GM21367 (cell line): ENCODE measurements at regions not wholly inside any gene's neighbourhood (a gene's known extent, or its start where the extent isn't known, plus 50 kb on each side); places are given as distances from the start of the nearest gene placed in this dataset.

ENCODE experiments used
- ATAC-seq: cut with Tn5 transposase; IDR thresholded peaks from one replicate; pipeline ENCODE4 v1.9.1; 2021; ENCODE audit not compliant: unreplicated experiment

GRCh38 chr9:129403779-129404620 lies 216.9 kb downstream of the C9orf50 start:
- ATAC-seq, result no peak

- no peak for ATAC-seq
Measured at GRCh38 chr9:129402931-129403778, 217.7 kb downstream of the C9orf50 start.

GRCh38 chr9:129402371-129402739 lies 218.5 kb downstream of the C9orf50 start:
- no peak for ATAC-seq

GRCh38 chr9:129401623-129402370 lies 219.1 kb downstream of the C9orf50 start:
- ATAC-seq, result no peak

DNA sequence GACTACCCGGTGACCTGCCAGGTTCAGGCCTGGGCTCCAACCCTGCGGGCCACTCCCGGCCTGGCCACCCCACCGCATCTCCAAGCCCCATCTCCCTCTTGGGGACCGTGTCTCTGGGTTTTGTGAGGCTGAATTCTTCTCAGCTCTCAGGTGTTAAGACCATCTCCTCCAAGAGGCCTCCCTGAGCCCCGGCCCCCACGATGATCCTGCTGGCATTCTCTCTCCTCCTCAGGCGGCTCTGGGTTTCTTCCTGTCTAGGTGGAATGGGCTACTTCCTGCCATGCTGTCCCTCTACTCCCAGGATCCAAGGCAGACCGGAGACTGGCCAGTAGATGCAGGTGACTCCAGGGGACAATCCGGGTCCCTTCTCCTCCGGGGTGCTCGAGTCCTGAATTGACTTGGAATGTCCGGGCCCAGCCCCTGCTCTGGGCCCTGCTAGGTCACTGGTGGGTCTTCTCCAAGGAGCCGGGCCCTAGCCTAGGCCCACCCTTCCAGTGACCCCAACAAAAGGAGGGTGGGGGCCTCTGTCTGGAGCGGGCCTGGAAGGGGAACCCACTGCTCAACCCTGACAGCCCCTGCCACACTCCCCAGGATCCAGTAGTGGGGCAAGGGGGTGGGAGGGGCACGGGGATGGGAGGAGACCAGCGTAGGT lies 219.8 kb downstream of the C9orf50 start:
- no peak for ATAC-seq

DNA sequence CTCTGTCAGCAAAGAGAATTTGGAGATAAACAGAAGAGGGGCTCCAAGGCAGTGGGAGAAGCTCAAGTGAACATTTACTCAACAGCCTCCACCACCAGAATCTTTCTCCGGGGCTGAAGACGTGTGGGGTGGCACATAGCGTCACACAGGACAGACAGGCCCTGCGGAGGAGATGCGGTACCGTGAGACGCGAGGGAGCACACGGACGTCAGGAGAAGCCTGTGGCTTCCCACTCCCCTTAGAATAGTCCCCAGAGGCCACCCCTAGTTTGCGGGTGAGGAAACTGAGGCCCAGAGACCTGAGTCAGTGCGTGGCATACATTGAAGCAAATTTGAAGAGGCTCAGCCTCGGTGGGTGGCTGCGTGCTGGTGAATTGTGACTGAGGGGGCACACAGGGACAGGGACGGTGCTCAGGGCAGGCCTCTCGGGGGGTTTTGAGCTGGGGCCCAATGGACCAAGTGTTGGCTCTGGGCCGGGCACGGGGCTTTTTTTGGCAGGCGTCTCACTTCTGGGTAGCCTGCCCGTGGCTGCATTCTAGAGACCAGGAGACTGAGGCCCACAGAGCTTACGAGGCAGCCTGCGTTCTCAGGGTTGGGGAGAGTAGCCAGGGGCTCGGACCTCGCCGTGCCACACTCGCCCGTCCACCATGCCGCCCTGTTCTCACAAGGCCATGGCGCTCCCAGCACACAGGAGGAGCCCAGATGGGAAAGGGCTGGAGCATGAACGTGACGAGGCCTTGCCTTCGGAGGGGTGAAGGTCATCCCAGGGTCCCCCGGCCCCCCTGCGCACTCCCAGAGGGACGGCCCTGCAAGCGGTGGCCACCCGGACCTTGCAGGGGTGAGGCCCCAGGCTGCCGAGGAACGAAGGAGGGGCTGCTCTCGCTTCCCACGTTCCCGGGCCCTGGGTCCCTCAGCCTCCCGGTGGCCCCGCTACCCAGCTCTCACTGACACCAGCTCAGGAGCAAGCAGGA lies 220.6 kb downstream of the C9orf50 start:
- no peak for ATAC-seq

DNA sequence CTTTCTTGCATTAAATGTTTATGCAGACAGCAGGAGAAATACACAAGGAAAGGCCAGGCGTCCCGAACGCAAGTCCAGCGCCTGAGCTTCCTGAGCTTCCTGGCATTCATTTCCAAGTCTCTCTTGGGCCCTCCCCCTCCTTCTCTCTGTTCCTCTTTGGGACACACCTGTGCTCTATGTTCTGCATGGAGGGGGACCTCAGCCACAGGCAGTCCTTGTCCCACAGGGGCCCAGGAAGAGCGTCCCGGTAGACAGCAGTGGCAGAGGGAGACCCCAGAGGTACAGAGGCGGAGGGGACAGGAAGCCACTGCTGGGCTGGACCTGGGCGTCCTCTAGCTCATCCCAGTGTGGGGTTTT lies 221.3 kb downstream of the C9orf50 start:
- ATAC-seq, result no peak

DNA sequence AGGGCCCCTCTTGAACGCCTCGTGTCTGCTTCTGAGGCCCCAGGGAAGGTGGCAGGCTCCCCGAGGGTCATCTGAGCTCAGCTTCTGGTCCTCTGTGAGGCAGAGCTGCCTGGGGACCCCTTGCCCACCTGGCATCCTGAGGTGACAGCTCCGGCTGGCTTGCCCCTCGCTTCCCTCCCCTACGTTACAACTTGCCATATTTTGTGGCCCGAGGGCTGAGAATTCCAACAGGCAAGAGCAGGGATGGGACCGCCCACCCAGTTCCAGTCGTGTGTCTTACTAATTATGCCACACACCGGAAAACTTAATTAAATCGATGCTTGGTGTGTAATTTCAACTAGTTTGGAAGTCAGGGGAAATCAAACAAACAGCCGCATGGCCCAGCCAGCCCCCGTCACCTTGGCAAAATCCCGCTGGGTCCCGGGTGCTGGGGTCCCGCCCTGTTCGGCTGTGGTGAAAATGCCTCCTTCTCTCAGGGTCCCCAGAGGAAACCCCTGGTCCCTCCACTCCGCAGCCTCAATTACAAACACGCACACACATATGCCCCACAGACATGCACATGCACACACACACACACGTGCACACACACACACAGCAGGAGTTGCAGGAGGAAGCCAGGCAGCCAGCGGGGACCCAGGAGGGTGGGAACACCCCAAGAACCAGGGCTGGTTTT lies 221.0 kb upstream of the IER5L start:
- no peak for ATAC-seq

DNA sequence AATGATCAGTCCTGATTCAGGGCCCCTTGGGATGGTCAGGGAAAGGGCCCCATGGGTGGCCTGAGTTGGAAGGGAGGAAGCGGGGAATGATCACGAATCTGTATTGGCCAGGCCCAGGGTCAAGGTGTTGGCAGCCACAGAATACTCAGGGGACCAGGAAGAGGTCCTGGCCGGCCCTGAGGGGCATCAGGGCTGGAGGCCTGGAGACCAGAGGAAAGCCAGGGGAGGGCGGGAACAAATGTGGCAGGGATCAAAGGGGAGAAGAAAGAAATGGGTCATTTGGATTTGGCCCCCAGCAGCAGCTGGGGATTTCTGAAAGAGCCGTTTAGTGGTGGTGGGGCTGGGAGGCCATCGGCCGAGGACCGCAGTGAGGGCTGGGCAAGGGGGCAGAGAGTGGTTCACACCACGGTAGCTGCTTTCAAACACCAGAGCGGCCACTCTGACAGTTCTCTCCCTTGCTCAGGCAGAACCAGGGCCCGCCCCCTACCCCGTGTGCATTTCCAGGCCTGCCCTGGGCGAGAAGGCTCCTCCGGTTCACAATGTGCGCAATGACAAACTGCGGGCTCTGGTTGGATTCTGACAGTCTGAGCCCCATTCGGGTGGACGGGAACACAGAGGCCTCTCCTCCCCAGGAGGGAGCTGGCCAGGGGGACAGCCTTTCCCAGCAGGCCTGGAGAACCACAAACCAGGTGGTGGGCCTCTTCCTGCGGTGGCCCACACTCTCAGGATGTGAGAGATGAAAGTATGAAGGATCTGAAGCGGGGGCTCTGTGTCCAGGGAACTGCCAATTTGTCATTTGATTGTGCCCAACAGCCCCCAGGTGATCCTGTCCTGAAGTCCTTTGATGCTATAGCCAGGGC lies 220.3 kb upstream of the IER5L start:
- ATAC-seq, result no peak

DNA sequence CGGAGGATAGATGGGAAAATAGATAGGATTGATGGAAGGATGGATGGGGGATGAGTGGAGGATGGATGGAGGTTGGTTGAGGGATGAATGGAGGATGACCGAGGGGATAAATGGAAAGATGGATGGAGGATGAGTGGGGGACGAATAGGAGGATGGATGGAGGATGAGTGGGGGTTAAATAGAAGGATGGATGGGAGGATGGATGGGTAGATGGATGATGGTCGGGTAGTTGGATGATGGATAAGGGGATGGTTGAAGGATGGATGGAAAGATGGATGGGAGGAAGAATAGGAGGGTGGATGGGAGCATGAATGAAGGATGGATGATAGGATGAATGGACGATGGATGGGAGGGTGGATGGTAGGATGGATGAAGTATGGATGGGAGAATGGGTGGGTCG lies 219.3 kb upstream of the IER5L start:
- ATAC-seq, result no peak

DNA sequence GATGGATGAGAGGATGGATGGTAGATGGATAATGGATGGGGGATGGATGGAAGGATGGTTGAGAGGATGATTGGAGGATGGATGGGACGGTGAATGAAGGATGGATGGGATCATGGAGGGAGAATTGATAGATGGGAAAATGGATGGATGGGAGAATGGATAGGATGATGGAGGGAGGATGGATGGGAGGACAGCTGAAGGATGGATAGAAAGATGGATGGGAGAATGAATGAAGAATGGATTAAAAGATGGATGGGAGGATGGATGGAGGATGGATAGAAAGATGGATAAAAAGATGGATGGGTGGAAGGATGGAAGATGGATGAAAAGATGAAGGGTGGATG lies 218.3 kb upstream of the IER5L start:
- ATAC-seq, result no peak

DNA sequence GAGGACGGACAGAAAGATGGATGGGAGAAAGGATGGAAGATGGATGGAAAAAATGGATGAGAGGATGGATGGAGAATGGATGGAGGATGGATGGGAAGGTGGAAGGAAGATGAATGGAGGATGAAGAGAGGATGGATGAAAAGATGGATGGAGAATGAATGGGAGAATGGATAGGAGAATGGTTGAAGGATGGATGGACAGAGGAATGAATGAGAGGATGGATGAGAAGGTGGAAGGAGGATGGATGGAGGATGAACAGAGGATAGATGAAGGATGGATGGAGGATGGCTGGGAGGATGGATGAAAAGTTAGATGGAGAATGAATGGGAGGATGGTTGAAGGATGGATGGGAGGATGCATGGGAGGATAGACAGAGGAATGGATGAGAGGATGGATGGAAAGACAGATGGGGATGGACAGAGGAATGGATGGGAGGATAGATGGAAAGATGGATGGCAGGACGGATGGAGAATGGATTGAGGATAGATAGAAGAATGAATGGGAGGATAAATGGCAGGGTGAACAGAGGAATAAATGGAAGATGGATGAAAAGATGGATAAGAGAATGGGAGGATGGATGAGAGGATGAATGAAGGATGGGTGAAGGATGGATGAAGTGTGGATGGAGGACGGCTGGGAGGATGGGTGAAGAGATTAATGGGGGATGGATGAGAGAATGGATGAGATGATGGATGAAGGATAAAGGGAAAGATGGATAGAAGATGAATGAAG lies 217.7 kb upstream of the IER5L start:
- no peak for ATAC-seq

GRCh38 chr9:129394886-129395279 lies 216.8 kb upstream of the IER5L start:
- no peak for ATAC-seq

DNA sequence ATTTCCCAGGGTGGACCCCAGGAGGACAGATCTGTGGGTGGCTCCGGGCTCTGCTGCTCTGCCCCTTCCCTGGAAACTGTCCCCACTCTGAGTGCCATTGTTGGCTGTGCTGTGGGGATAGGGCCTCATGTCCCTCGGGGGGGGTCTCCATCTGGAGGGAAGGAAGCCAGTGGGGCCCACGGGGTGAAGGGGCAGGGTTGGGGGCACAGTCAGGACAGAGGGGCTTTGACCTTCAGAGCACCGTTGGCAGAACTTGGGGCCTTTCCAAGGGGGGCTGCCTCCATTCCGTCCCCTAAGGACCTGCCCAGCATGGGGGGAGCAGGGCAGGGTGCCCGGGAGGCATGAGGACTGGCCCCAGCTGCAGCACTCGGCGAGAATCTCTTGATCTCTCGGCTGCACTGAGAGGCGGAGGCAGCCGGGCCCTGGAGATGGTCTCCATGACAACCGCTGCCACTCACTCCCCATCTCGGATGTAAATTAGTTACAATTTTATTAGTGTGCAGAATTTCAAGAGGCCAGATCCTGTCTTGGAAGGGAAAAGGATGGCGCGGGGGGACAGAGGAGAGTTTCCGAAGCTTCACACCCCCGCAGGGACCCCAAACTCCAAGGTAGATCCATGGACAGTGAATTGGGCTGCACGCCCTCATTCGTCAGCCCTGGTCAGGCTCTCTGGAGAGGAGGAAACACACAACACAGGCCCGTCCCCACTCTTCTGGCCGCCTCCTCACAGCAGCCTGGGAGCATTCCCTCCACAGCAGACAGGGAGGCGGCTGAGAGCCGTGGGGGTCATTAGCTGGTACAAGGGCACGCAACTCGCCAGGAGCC lies 216.2 kb upstream of the IER5L start:
- no peak for ATAC-seq

DNA sequence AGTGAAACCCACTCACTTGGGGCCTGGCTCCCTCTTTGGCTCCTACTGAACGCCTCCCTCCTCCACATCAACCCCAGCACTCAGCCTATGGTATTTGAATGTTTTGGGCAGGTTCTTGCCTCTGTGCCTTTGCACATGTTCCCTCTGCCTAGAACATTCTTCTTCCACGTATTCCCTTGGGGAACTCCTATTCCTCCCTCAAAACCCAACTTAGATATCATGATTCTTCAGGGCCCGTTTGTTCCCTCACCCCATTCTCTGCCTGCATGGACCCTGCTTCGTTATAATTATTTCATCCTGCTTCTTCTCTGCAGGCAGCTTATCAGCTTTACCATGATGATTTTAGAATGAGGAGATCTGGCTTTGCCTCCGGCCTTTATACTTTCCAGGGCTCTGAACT lies 215.0 kb upstream of the IER5L start:
- ATAC-seq, result no peak

- ATAC-seq, result no peak
Measured at GRCh38 chr9:129392093-129392541, 214.1 kb upstream of the IER5L start.

DNA sequence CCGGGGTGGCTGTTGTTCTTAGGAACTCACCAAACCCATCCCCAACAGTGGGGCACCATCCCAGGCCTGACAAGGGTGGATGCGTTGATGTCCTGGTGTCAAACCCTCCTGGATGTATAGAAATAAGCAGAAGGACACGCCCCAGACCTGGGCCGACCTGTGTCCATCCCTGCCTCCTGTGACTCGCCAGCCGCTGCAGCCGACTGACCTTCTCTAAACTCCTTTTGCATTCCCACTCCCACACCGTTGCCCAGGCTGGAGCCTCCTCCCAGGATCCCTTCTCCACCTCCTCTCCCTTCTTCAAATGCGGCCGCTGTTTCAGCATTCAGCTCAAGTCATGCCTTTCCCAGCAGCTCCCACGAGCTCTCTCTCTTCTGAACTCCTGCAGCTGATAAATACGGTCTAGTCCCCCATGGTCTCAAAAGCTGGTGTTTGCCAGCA lies 213.2 kb upstream of the IER5L start:
- ATAC-seq, result no peak
